Heart right ventricle (tissue), 16 donors: ENCODE measurements at regions not wholly inside any gene's neighbourhood (a gene's known extent, or its start where the extent isn't known, plus 50 kb on each side); places are given as distances from the start of the nearest gene placed in this dataset.

Experiments used
- ATAC-seq, 8 donors: fragments of 200-7000 bp; cut with Tn5 transposase; one replicate each; pipeline ENCODE4 v1.9.1; 2020; ENCODE audit warnings: mild to moderate bottlenecking in 8 of 8, moderate library complexity in 8 of 8, moderate number of reproducible peaks in 1 of 8
- DNase-seq, 2 donors: peaks; one replicate each; pipeline ENCODE4 v3.0.0-alpha.2; 2020
- H3K27ac ChIP-seq, 10 donors: fragments of 200-600 bp; sonication (generic) in 2 of 10; one replicate each; pipeline versions ENCODE4 v1.5.0 to v1.8.0; 2020 to 2022; ENCODE audit warnings: mild to moderate bottlenecking in 3 of 10
- H3K27me3 ChIP-seq, 7 donors: fragments of 200-600 bp; one replicate each; pipeline ENCODE4 v1.8.0; 2021 to 2022; ENCODE audit warnings: mild to moderate bottlenecking in 2 of 7
- H3K36me3 ChIP-seq, 9 donors: fragments of 200-600 bp; sonication (generic) in 1 of 9; one replicate each; pipeline versions ENCODE4 v1.5.0 to v1.8.0; 2020 to 2022; ENCODE audit warnings: mild to moderate bottlenecking in 2 of 9
- H3K4me1 ChIP-seq, 9 donors: fragments of 200-600 bp; sonication (generic) in 1 of 9; one replicate each; pipeline versions ENCODE4 v1.5.0 to v1.8.0; 2020 to 2022; ENCODE audit warnings: mild to moderate bottlenecking in 4 of 9
- H3K4me3 ChIP-seq, 10 donors: fragments of 200-600 bp; sonication (generic) in 2 of 10; one replicate each; pipeline versions ENCODE4 v1.5.0 to v1.8.0; 2020 to 2022; ENCODE audit warnings: mild to moderate bottlenecking in 7 of 10, moderate library complexity in 2 of 10
- H3K9me3 ChIP-seq, 11 donors: fragments of 200-600 bp in 10 of 11; sonication (generic) in 2 of 11; one replicate each; pipeline versions ENCODE4 v1.5.0 to v1.8.0; 2013 to 2022; ENCODE audit warnings: mild to moderate bottlenecking in 2 of 11, control low read depth in 1 of 11, moderate library complexity in 1 of 11
- CTCF ChIP-seq, 9 donors: fragments of 200-600 bp; sonication (generic) in 2 of 9; IDR thresholded peaks; one replicate each; pipeline versions ENCODE4 v1.5.0 to v1.8.0; 2021 to 2022; ENCODE audit warnings: antibody characterized with exemption in 9 of 9, mild to moderate bottlenecking in 5 of 9, moderate library complexity in 1 of 9
- WGBS, 2 donors: extraction: QIAGEN DNeasy Blood & Tissue Kit; methylation state at CpG; one replicate each; pipeline ENCODE4 v1.1.7; 2013; ENCODE audit warnings: inconsistent platforms in 1 of 2; 5-methylcytosine and 5-hydroxymethylcytosine counted together
- intact Hi-C, 10 donors: fragments of 100-400 bp; cut with DNase I; formaldehyde crosslinking; loops; one replicate each; pipeline versions ENCODE4 v1.11.1 to v1.14.2; 2022
- donor health status: Arrhythmogenic right ventricular cardiomyopathy.
- donor health status: ischemic (EF 13 %, LVEDD 7.1; RV severe dilation, severe dysfunction).
- donor health status: healthy with polysubstance abuse.
- donor health status: DM: no; HTN: yes; CAD: no.
- donor health status: DM: no; HTN: no; CAD: no.
- donor health status: ischemic (EF 25% LVEDD 6.9; RV normal size, moderate dysfunction).
- donor health status: ischemic (EF 25% LVEDD 5.7; RV mildly dilated, moderate dysfunction).
- donor health status: healthy.
- donor health status: DM: yes; HTN: yes; CAD: no.
- donor health status: Ischemic cardiomyopathy.
- donor health status: ischemic (EF 35%, LVEDD 5.7; RV mildly dilated, moderate dysfunction).
- donor health status: nonischemic (EF 11% LVEDD 7.7; RV severe dilation, severe dysfunction).
- donor health status: DM: yes; HTN: yes; CAD: no.
- donor health status: PGD.
- donor health status: ischemic (EF 29% LVEDD 5.4; RV normal size, mild dysfunction).
- donor health status: nonischemic (EF 23%, LVEDD 6.1; RV moderate dilation, normal function).

DNA sequence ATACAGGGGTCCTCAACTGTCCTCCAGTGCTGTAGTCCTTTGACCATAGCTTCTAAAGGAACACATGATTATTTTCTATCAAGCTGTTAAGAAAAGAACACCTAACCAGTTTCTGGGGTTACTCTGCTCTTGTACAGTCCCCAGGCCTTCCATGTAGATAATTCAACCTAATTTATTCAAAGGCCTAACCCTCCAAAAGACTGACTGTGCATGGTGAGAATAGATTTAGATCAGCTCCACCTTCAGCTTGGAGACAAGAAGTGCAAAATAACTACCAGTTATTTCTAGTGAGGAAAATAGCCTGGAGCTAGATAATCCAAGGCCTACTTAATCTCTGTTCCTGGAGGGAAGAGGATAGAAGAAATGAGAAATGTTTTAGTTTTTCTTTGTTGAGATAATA lies 87.9 kb downstream of the GMNC start:
- Histone ChIP-seq H3K9me3 (peaks cover 0 to 23% (median 7%) of the 10 kb centered on the region in 11 donors), H3K36me3 (no peaks in the 10 kb centered on the region), H3K27me3 (no peaks in the 10 kb centered on the region), H3K27ac (peak overlapping the region in 9 of 10 donors; percentile 10 to 79 (median 73)), H3K4me3 (no peak overlapping the region), H3K4me1 (peaks cover 0 to 3% (median 0%) of the 10 kb centered on the region in 9 donors)
- ATAC-seq (peak in 2 of 8 donors; percentile 14 to 24), DNase-seq (no peak)
- intact Hi-C loops = loop anchor here in 2 of 10 donors (5.0 kb wide), 1 partner anchor 33 kb away; no protein-coding TSS in a partner anchor
- no peak for TF ChIP-seq CTCF (IDR thresholded peaks at IDR 0.05)

DNA sequence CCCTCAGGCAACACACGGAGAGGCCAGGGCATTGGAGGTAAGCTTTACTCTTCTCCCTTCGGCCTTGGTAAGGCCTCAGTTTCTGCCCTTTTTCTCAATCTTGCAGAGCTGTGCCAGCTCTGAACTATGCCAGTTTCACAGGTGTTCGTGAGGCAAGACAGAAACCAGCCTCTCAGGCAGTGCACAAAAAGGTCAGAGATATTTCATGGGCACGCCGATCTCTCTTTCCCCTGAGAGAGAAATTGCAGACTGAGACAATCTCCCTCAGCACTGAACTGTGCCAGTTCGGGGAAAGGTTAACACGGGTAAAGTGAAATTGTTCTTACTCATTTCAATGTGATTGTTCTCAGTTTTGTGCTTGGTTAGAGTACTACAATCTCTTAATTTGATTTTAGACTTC lies 88.5 kb downstream of the GMNC start:
- no peak overlapping the region for H3K4me3 ChIP-seq
- peaks cover 0 to 3% (median 0%) of the 10 kb centered on the region in 9 donors for H3K4me1 ChIP-seq
- DNase-seq (peak in 1 of 2 donors; percentile 41), ATAC-seq (peak; percentile 77 to 99 (median 98))
- WGBS, 2 donors = 52 to 57% methylated on average over 7 of the region's 7 CpGs
- H3K27me3 ChIP-seq = no peaks in the 10 kb centered on the region
- H3K36me3 ChIP-seq = no peaks in the 10 kb centered on the region
- TF ChIP-seq CTCF (IDR thresholded peaks at IDR 0.05) = no peak
- peaks cover 0 to 23% (median 7%) of the 10 kb centered on the region in 11 donors for H3K9me3 ChIP-seq
- H3K27ac ChIP-seq = peak overlapping the region; percentile 5 to 79 (median 72)
- intact Hi-C loops = loop anchor here in 2 of 10 donors (5.0 kb wide), 1 partner anchor 33 kb away; no protein-coding TSS in a partner anchor

DNA sequence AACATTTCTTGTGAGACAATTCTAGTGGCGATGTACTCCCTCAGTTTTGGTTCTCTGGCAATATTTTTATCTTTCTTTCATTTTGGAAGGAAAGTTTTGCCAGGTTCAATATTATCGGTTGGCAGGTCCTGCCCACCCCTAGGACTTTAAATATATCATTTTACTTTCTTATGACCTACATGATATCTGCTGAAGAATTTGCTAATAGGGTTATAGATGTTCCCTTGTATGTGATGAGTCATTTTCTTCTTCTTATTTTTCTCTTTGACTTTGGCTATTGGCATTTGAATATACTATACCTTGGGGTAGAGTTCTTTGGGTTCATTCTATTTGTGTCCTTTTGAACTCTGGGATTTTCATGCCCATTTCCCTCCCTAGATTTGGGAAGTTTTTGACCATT lies 89.7 kb downstream of the GMNC start:
- intact Hi-C loops = loop anchor here in 2 of 10 donors (5.0 kb wide), 1 partner anchor 34 kb away; no protein-coding TSS in a partner anchor
- H3K27ac ChIP-seq = no peak overlapping the region
- H3K36me3 ChIP-seq = no peaks in the 10 kb centered on the region
- DNase-seq (no peak), ATAC-seq (no peak)
- 89 to 92% methylated on average over 2 of the region's 2 CpGs for WGBS, 2 donors
- H3K4me3 ChIP-seq = no peak overlapping the region
- TF ChIP-seq CTCF (IDR thresholded peaks at IDR 0.05) = no peak
- H3K9me3 ChIP-seq = peaks cover 0 to 23% (median 7%) of the 10 kb centered on the region in 11 donors
- no peaks in the 10 kb centered on the region for H3K27me3 ChIP-seq
- H3K4me1 ChIP-seq = peaks cover 0 to 3% (median 0%) of the 10 kb centered on the region in 9 donors

GRCh38 chr3:190768891-190769290 lies 93.6 kb downstream of the GMNC start:
- no peak for DNase-seq
- H3K27me3 ChIP-seq = no peaks in the 10 kb centered on the region
- WGBS, 2 donors = 62 to 74% methylated on average over 3 of the region's 3 CpGs
- H3K9me3 ChIP-seq = peaks cover 0 to 21% (median 7%) of the 10 kb centered on the region in 11 donors
- no peak overlapping the region for H3K4me3 ChIP-seq
- peaks cover 0 to 3% (median 0%) of the 10 kb centered on the region in 9 donors for H3K4me1 ChIP-seq
- no peaks in the 10 kb centered on the region for H3K36me3 ChIP-seq
- intact Hi-C loops = no loop called here
- no peak for TF ChIP-seq CTCF (IDR thresholded peaks at IDR 0.05)
- no peak overlapping the region for H3K27ac ChIP-seq
- ATAC-seq = no peak
